AG08396 (cell line): ENCODE measurements at regions not wholly inside any gene's neighbourhood (a gene's known extent, or its start where the extent isn't known, plus 50 kb on each side); places are given as distances from the start of the nearest gene placed in this dataset.
"Not testable (repeated sequence)": the region's sequence is repeated elsewhere in the genome, so short reads cannot be mapped to it uniquely, and the experiment has no call there.

ENCODE experiments used
- DNase-seq: peaks from one replicate; pipeline ENCODE4 v3.0.0; 2012; ENCODE audit warnings: low spot score, mixed read lengths

GRCh38 chrX:52585892-52586291 lies 68.8 kb downstream of the SSX7 start:
- no peak for DNase-seq

- no peak for DNase-seq
These were observed 60.8 kb upstream of the XAGE1B start for GRCh38 chrX:52577464-52578173.

GRCh38 chrX:52576946-52577345 lies 60.1 kb upstream of the XAGE1B start:
- DNase-seq: no peak

- DNase-seq: no peak
These were observed 59.6 kb upstream of the XAGE1B start for GRCh38 chrX:52576474-52576873.

GRCh38 chrX:52574416-52575275 lies 57.8 kb upstream of the XAGE1B start:
- DNase-seq: peak; percentile 38

- not testable (repeated sequence) for DNase-seq
These were observed 51.3 kb upstream of the XAGE1B start for GRCh38 chrX:52568146-52568545.
